Activated CD4-positive, alpha-beta memory T cell treated with anti-CD3 and anti-CD28 coated beads, Interleukin-2, amount 10 ng/mL, durations not matched to agents 7 days and 5 days (primary cell): ENCODE measurements at regions not wholly inside any gene's neighbourhood (a gene's known extent, or its start where the extent isn't known, plus 50 kb on each side); places are given as distances from the start of the nearest gene placed in this dataset.
"Not testable (repeated sequence)": the region's sequence is repeated elsewhere in the genome, so short reads cannot be mapped to it uniquely, and the experiment has no call there.

Source experiments
- CTCF ChIA-PET: fragments of 350-600 bp; sonication (Branson Sonifier 250); formaldehyde crosslinking; loops from one replicate; lab custom pipeline; 2021; ENCODE audit warnings: antibody characterized with exemption, inconsistent platforms; lab: Charles Lee
- POLR2A ChIA-PET: fragments of 350-600 bp; sonication (Branson Sonifier 250); formaldehyde crosslinking; loops from one replicate; lab custom pipeline; 2021; ENCODE audit warnings: antibody characterized with exemption; lab: Charles Lee
- DNase-seq: peaks from one replicate; pipeline ENCODE4 v3.0.0-alpha.2; 2020
- H3K27ac Mint-ChIP-seq: one replicate; pipeline ENCODE4 v1.8.0; 2021; ENCODE audit warnings: mild to moderate bottlenecking, mixed read lengths
- H3K27me3 Mint-ChIP-seq: one replicate; pipeline ENCODE4 v1.8.0; 2021; ENCODE audit warnings: mixed read lengths
- H3K36me3 Mint-ChIP-seq: one replicate; pipeline ENCODE4 v1.8.0; 2021; ENCODE audit warnings: low read depth, mixed read lengths
- H3K4me1 Mint-ChIP-seq: one replicate; pipeline ENCODE4 v1.8.0; 2021; ENCODE audit warnings: mixed read lengths
- H3K4me3 Mint-ChIP-seq: one replicate; pipeline ENCODE4 v1.8.0; 2021; ENCODE audit warnings: mild to moderate bottlenecking, mixed read lengths
- H3K9me3 Mint-ChIP-seq: one replicate; pipeline ENCODE4 v1.8.0; 2021; ENCODE audit warnings: mixed read lengths

DNA sequence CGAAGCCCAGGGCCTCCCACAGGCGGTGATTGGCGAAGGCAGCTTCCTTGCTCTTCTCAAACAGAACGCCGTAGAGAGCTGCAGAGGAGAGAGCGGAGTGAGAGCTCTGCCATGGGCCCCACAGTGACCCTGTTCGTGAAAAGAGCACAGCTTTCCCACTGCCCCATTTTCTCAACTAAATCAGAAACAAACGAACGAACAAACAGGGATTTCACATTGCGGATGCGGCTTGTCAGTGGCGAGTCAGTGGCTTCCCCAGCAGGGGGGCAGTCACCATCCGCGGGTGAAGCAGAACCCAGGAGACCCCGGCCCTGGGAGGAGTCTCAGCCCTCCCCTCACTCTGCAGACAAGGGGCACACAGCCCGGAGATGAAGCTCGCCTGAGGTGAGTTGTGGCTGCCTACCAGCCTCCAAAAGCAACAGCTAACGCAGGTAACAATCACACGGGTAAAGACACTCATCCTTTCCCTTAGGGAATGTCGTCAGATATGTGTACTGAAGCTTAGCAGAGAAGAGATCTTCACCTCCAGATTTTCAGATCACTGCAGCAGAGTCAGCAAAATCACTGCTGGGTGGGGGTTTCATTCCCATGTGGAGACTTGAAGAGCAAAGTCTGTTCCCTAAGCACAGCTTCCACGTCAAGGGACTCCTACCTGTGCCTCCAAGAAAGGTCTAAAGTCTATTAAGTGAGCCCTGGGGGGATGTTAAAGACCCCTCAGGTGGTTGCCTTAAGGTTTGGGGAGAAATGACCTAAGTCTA lies 51.2 kb upstream of the GPR31 start:
- Mint-ChIP-seq H3K36me3 (no peaks in the 10 kb centered on the region), H3K27me3 (peaks cover 14% of the 10 kb centered on the region), H3K9me3 (no peaks in the 10 kb centered on the region), H3K4me1 (peaks cover 5% of the 10 kb centered on the region), H3K4me3 (no peak overlapping the region), H3K27ac (no peak overlapping the region)
- CTCF ChIA-PET: no interaction called here
- DNase-seq: no peak
- POLR2A ChIA-PET: no interaction called here

- Mint-ChIP-seq H3K27ac (no peak overlapping the region), H3K9me3 (no peaks in the 10 kb centered on the region), H3K4me1 (peaks cover 5% of the 10 kb centered on the region), H3K4me3 (no peak overlapping the region), H3K27me3 (peaks cover 15% of the 10 kb centered on the region), H3K36me3 (no peaks in the 10 kb centered on the region)
- DNase-seq: no peak
- ChIA-PET POLR2A (no interaction called here), CTCF (no interaction called here)
Measured at GRCh38 chr6:167209577-167209975, 51.8 kb upstream of the GPR31 start.

- Mint-ChIP-seq H3K4me1 (peaks cover 5% of the 10 kb centered on the region), H3K27me3 (peaks cover 15% of the 10 kb centered on the region), H3K36me3 (no peaks in the 10 kb centered on the region), H3K4me3 (no peak overlapping the region), H3K27ac (no peak overlapping the region), H3K9me3 (no peaks in the 10 kb centered on the region)
- POLR2A ChIA-PET: no interaction called here
- CTCF ChIA-PET: no interaction called here
- DNase-seq: no peak
Measured at GRCh38 chr6:167210375-167211294, 52.9 kb upstream of the GPR31 start.

DNA sequence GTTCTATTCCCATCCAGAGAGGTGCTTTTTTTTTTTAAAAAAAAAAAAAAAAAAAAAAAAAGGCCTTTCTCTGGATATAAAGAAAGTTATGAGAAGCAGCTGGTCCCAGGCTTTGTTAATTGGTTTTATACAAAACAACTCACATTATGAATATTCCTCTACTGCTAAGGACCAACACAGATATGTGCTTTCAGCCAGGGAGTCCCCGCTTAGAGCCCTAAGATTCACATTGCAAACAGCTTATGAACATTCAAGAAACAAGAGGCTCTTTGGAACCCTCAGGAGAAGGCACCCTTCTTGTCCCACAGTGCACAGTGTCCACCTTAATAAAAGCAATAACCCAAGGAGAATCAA lies 53.5 kb upstream of the GPR31 start:
- Mint-ChIP-seq H3K27me3 (peaks cover 14% of the 10 kb centered on the region), H3K9me3 (no peaks in the 10 kb centered on the region), H3K36me3 (no peaks in the 10 kb centered on the region), H3K27ac (no peak overlapping the region), H3K4me1 (peaks cover 5% of the 10 kb centered on the region), H3K4me3 (no peak overlapping the region)
- POLR2A ChIA-PET: no interaction called here
- no peak for DNase-seq
- CTCF ChIA-PET: no interaction called here

DNA sequence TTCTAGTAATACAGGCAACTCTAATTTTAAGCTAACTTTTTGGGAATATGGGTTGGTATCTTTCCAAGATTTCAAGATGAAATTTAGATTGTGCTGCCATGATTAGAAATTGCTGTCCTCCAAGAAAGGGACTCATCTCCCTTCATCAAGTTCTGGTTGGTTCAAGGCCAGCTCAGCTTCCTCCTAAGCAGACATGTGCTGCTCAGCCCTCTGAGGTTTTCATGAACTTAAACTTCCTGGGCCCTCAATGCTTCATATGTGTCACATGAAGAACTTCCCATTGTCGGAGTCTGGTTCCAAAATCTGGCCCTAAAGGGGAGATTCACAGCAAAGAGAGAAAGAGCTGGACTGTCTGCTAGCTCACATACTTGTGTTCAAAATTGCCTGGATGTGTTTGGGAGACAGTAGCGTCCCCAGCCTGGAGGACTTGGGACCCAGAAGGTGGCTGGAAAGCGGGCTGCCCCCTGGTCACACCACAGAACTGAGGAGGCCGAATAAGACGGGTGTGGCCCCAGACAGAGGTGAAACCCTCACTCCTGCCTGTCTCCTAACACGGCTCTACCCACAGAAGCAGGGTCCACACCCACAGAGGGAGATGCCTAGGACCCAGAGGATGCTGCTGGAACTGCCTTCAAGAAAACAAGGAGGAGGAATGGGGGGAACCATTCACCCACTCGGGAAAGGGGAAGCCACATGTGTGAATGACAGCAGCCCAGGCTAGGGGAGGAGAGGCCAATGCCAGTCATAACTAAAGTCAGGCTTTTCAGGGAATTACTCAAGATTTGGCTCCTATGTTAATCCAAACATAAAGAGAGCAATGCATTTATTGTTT lies 54.3 kb upstream of the GPR31 start:
- Mint-ChIP-seq H3K4me1 (peaks cover 5% of the 10 kb centered on the region), H3K27ac (no peak overlapping the region), H3K9me3 (no peaks in the 10 kb centered on the region), H3K4me3 (no peak overlapping the region), H3K27me3 (peaks cover 8% of the 10 kb centered on the region), H3K36me3 (no peaks in the 10 kb centered on the region)
- no peak for DNase-seq
- CTCF ChIA-PET: no interaction called here
- POLR2A ChIA-PET: no interaction called here

DNA sequence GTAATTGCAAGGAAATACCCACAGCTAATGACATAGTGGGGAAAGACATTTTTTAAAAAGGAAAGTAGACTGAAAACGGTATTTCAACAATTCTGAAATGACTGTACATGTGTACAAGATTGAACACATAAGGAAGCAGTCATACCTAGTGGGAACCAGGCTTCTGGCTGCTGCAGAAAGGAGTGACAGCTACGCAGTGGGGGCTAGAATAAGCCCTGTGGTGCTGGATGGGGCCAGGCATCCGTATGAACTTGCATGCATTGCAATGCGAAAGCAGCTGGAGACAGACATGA lies 54.9 kb upstream of the GPR31 start:
- no peaks in the 10 kb centered on the region for H3K9me3 Mint-ChIP-seq
- peaks cover 5% of the 10 kb centered on the region for H3K4me1 Mint-ChIP-seq
- H3K36me3 Mint-ChIP-seq: no peaks in the 10 kb centered on the region
- ChIA-PET POLR2A (no interaction called here), CTCF (no interaction called here)
- no peak for DNase-seq
- H3K4me3 Mint-ChIP-seq: no peak overlapping the region
- H3K27ac Mint-ChIP-seq: no peak overlapping the region
- H3K27me3 Mint-ChIP-seq: peaks cover 6% of the 10 kb centered on the region

GRCh38 chr6:167214206-167214605 lies 56.4 kb upstream of the GPR31 start:
- H3K4me1 Mint-ChIP-seq: peaks cover 5% of the 10 kb centered on the region
- H3K27ac Mint-ChIP-seq: no peak overlapping the region
- CTCF ChIA-PET: no interaction called here
- peaks cover 6% of the 10 kb centered on the region for H3K27me3 Mint-ChIP-seq
- POLR2A ChIA-PET: no interaction called here
- no peak for DNase-seq
- H3K9me3 Mint-ChIP-seq: no peaks in the 10 kb centered on the region
- no peaks in the 10 kb centered on the region for H3K36me3 Mint-ChIP-seq
- no peak overlapping the region for H3K4me3 Mint-ChIP-seq

GRCh38 chr6:167215429-167216250 lies 57.9 kb upstream of the GPR31 start:
- CTCF ChIA-PET, H3K27me3 Mint-ChIP-seq, H3K4me3 Mint-ChIP-seq, POLR2A ChIA-PET, DNase-seq, H3K4me1 Mint-ChIP-seq, H3K9me3 Mint-ChIP-seq, H3K36me3 Mint-ChIP-seq, H3K27ac Mint-ChIP-seq: not testable (repeated sequence)

DNA sequence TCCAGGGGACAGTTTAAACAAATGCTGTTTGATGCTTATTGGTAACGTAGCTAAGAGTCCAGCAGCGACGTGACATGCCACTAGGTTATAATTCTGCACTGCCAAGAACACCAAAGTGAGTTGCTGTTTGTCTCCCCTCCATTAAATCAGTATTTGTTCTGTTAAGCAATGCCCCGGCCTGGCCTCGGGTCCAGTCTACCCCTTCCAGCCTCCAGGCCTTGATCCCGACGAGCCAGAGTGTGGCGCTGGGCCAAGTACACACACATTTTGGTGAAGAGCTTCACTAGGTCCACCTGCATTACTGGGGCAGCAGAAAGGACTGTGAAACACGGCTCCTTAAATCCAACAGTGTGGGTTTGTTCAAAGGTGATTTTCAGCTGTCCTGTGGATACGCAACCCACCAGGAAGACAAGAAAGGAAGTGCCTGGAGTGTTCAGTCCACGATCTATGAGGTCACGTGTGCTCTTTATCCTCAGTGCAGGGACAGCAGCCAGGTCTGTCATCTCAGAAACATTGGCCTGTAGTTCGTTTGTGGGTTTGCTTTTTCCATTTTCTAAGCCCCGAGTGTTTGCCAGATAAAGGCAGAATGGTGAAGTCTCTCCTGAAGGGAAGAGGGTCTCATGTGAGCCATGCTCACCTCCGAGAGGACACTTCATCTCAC lies 58.7 kb upstream of the GPR31 start:
- DNase-seq, POLR2A ChIA-PET, H3K36me3 Mint-ChIP-seq, H3K27ac Mint-ChIP-seq, H3K4me1 Mint-ChIP-seq, H3K27me3 Mint-ChIP-seq, H3K4me3 Mint-ChIP-seq, H3K9me3 Mint-ChIP-seq: not testable (repeated sequence)
- CTCF ChIA-PET: interaction anchor here (1.1 kb wide), 1 partner anchor 72 kb away, joined by 3 read pairs; no protein-coding TSS in a partner anchor

DNA sequence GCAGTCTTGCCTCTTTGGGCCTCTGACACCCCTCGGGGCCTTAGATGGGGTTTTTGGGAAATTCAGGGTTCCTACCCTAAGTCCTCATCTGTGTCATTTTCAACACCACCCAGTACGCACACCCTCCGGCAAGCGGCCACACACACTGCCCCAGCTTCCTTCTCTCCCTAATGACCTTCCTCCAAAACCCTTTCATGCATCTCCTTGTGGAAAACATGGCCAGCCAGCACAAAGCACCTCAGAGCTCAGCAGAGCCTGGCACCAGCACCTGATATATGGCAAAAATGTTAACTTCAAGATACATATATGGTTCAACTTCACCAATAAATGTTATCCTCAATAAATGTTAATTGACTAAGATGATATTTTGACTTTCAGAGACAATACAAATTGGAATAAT lies 59.3 kb upstream of the GPR31 start:
- DNase-seq, H3K27me3 Mint-ChIP-seq, POLR2A ChIA-PET, H3K4me1 Mint-ChIP-seq, H3K36me3 Mint-ChIP-seq, H3K9me3 Mint-ChIP-seq, H3K4me3 Mint-ChIP-seq, H3K27ac Mint-ChIP-seq: not testable (repeated sequence)
- CTCF ChIA-PET: interaction anchor here (1.1 kb wide), 1 partner anchor 72 kb away, joined by 3 read pairs; no protein-coding TSS in a partner anchor

DNA sequence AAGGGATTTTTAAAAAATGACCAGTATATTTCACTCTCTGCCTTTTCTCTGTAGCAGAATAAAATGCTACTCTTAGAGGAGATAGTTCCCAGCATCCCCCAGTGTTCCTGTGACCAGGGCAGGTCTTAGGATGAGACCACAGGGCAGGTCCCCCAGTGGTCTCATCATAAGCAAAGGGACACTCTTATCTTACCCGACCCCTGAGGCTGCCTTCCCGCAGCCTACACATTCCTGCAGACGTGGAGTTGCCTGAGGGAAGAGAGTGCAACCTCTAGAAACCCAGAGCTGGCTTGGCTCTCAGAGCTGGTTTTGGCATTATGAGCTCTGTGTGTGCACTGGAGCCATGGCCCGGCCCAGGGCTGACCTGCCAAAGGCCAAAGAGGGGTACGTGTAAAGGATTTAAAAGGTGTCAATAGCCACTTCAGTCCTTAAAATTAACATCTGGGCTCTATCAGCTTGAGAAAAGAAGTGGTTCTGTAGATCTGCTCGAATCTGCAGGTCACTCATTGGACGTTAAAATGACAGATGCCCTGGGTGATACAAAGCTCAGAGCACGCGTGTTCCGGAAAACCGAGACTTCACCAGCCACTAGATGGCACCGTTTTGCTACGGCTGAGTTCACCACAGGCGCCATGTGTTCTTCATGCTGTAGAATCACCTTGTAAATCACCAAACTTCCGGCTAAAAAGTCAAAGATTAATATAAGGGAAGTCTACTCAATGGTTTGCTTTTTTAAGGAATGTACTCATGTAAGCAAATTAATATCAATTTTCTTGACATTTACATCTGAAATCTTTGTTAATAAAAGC lies 60.4 kb upstream of the GPR31 start:
- H3K27ac Mint-ChIP-seq, CTCF ChIA-PET, H3K4me1 Mint-ChIP-seq, H3K4me3 Mint-ChIP-seq, H3K9me3 Mint-ChIP-seq, H3K27me3 Mint-ChIP-seq, H3K36me3 Mint-ChIP-seq, POLR2A ChIA-PET: not testable (repeated sequence)
- peak; percentile 38 for DNase-seq

GRCh38 chr6:167219079-167219478 lies 61.3 kb upstream of the GPR31 start:
- H3K36me3 Mint-ChIP-seq, H3K9me3 Mint-ChIP-seq, DNase-seq, H3K27ac Mint-ChIP-seq, H3K27me3 Mint-ChIP-seq, H3K4me1 Mint-ChIP-seq, POLR2A ChIA-PET, H3K4me3 Mint-ChIP-seq: not testable (repeated sequence)
- CTCF ChIA-PET: interaction anchor here (1.4 kb wide), 1 partner anchor 68 kb away, joined by 3 read pairs; no protein-coding TSS in a partner anchor
